ENCODE measurements at regions not wholly inside any gene's neighbourhood (a gene's known extent, or its start where the extent isn't known, plus 50 kb on each side); places are given as distances from the start of the nearest gene placed in this dataset.

DNA sequence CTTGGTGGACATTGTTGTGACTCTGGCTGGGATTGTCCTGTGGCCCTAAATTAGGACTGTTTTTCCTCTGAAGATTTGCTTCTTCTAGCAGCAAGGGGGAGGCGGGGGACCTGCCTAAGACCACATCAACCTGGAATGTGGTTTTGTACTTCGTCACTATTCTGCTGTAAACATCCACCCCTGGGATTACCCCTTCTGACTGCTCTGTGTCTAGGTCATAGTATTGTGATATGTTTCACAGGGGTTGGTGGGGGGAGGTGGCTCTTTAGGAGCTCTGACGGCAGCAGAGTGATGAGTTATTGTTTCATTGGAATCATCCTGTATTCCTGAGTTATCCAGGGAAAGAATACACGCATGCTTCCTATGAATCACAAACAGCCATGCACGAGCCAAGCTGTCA is 226.4 kb upstream of the MYT1L start:
- no peak for DNase-seq

- DNase-seq = no peak
Measured at GRCh38 chr2:2550856-2551255, 219.8 kb upstream of the MYT1L start.

GRCh38 chr2:2547911-2548310 is 216.8 kb upstream of the MYT1L start:
- DNase-seq = no peak

DNA sequence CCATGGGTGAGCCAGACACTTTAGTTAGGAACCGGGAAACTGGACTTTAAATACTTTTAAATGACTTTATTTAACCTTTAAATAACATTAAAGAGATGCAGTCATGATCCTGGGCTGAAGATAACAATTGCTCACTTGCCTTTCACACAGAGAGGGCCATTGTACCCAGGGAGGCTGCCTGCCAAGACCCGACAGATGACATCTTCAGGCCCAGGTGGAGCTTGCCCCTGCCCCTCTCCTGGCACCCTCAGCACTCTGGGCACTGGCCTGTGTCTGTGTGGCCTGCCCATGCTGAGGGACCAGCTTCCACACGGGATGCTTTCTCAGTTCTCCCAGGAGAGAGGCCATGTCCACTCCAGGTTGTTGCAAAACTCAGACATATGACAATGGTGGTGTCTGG is 216.4 kb upstream of the MYT1L start:
- no peak for DNase-seq

DNA sequence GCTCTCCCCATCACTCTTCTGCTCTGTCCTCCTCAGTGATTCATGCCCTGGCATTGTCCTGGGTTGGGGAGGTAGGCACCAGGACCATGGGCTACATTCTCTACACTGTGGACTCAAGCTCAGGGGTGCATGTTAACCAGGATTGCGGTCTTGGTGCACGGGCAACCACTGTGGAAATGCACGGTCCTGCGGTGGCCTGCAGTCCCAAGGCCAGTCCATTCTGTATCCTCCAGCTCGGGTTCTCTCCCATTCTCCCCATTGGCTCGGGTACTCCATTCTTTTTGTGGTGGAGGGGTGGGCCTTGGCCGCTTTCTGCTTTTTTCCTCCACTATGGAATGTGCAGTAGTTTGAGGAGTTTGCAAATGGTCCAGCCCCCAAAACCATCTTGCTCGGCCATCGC is 215.0 kb upstream of the MYT1L start:
- no peak for DNase-seq

- DNase-seq = no peak
Measured at GRCh38 chr2:2542966-2543611, 212.0 kb upstream of the MYT1L start.

- DNase-seq = no peak
Measured at GRCh38 chr2:2542316-2542715, 211.2 kb upstream of the MYT1L start.

DNA sequence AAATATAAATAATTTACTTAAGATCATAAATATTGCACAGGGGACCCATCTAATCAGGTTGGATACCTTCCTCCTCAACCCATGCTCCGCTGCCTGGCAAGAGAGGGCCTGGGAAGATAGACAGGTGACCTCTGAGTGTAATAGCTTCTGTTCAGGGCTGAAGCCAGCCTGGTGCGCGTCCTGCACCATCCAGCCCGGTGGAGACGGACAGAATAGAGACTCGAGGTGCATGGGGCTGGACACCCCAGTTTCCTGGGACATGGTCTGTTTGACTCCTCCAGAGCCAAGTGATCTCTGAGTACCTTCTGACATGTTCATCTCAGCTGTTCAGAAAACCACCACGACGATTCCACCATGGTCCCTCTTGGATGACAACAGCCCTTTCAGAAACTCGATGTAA is 209.3 kb upstream of the MYT1L start:
- DNase-seq = no peak

DNA sequence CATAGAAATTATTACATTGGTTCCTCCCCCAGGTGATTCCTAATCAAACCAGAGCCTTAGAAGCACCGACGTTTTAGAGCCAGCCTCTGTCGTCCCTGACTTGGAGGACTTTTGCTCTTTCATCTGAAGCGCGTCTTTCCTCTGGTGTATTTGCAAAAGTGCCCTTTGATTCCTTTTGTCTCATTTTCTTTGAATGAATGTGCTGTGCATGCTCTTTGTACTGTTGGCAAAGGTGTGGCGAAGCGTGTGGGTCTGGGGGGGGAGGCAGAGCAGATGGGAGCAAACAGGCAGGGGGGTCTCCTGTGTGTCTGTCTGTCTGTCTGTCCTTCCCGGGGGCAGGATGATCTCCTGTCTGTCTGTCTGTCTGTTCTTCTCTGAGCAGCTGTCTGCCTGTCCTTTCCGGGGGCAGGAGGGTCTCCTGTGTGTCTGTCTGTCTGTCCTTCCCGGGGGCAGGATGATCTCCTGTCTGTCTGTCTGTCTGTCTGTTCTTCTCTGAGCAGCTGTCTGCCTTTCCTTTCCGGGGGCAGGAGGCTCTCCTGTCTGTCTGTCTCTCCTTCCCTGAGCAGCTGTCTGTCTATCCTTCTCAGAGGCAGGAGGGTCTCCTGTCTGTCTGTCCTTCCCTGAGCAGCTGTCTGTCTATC is 205.5 kb upstream of the MYT1L start:
- DNase-seq = no peak

DNA sequence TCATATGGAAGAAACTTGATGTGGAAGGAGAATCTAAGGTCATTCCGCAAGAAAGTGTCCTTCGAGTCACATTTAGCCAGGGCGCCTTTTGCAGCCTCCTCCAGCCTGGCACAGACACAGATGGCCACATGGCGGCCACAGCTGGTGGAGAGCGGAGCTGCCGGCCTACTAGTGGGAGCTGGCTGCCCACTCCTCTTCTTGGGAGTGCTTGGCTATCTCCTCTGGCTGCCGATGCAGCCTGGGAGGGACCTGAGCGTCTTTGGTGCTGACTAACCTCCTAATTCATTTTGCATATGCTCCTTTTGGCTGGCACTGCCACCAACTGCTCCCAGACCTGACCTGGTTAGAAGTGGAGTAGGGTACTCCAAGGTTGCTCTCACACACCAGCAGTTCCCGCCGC is 199.3 kb upstream of the MYT1L start:
- DNase-seq = no peak

DNA sequence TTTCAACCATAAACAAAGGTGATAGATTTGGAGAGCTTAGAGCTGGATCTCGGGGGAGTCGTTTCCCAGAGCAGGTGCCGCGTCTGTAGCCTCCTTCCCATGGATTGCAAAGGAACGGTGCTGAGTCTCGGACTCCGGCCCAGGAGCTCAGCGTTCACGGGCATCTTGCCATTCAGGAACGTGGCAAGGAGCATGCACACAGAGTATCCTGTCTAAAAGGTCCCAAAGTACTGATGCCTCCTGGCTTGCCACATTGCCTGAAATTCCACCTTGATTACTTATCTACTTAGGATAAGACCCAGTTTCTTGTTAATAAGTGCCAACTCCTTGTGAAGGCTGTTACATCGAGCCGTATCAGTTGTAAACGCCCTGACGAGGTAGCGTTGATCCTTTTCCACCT is 197.8 kb upstream of the MYT1L start:
- no peak for DNase-seq

- no peak for DNase-seq
Measured at GRCh38 chr2:2527148-2527547, 196.1 kb upstream of the MYT1L start.

GRCh38 chr2:2524348-2524941 is 193.4 kb upstream of the MYT1L start:
- no peak for DNase-seq

- no peak for DNase-seq
Measured at GRCh38 chr2:2523461-2524347, 192.6 kb upstream of the MYT1L start.

- no peak for DNase-seq
Measured at GRCh38 chr2:2520401-2520811, 189.3 kb upstream of the MYT1L start.

DNA sequence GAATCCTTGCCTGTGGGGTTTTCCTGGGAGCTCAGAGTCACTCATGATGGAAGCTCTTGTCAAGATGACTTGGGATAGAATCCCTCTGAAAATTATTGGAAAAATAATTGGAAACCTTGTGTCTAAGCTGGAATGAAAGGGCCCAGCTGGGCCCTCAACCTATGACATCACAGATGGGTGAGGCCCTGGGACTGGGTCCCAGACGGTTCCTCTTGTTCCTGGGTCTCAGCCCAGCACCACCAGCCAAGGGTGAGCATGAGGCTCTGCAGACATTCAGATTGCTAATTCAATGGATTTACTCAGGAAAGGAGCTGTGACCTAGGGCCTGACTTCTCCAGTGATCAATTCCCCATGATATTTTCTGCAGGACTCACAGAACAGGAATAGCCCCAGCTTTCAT is 188.3 kb upstream of the MYT1L start:
- no peak for DNase-seq

GRCh38 chr2:2517399-2517798 is 186.3 kb upstream of the MYT1L start:
- DNase-seq = no peak

GRCh38 chr2:2516386-2516785 is 185.3 kb upstream of the MYT1L start:
- no peak for DNase-seq

DNA sequence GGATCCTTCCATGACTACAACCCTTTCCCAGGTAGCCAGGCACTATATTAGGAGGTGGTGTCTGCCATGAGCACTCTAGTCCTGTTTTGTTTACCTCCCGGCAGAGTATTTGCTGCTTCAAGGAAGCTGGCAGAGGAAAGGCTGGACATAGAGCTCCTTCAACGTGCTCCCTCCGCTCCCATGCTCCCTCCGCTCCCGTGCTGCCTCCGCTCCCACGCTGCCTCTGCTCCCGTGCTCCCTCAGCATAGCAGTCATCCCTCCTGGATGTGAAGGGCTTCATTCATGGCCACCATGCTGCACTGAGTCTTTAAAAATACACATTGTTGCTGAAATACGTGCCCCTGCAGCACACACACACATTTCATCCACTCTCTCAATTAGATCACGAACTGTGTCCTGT is 181.9 kb upstream of the MYT1L start:
- no peak for DNase-seq

DNA sequence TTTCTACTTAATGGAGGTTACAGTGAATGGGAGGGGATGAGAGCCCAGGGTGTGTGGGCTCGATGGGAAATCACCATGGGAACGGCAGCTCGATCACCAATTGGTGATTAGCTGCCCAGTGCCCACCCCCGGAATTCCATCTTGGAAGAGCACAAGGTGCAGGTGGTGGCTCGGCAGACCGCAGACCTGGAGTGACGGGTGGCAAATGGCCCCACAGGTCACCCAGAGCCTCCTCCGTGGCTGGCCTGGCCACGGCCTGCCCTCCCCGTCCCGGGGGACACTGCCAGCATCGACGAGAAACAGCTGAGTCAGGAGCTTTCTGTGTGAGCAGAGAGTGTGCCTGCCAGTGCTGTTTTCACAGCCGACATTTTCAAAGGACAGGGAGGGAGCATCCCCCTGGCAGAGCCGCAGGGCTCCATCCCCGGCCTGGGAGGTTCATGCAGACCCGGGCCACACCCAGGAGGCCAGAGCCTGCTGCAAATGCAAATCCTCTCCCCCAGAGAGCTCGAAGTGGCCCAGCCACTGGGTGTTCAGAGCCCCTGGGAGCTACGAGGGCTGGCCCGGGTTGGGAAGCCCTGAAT is 176.4 kb upstream of the MYT1L start:
- no peak for DNase-seq

GRCh38 chr2:2506536-2506935 is 175.5 kb upstream of the MYT1L start:
- DNase-seq = no peak

DNA sequence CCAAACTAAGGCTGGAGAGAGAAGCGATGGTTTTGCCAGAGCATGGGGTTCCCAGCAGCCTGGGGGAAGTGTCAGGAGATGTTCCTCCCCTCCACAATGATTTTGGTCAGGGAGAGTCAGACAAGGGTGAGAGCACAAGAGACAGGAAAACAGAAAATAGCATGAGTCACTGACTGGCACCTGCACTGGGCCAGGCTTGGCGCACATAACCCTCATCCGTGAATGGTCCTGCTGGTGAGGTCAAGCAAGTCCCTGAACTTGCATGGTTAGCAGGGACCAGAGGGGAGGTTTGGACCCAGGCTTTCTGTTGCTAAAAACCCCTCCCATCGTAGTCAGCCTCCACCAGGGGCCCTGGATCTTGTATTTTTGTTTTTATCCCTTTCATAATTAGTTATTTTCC is 174.5 kb upstream of the MYT1L start:
- no peak for DNase-seq

DNA sequence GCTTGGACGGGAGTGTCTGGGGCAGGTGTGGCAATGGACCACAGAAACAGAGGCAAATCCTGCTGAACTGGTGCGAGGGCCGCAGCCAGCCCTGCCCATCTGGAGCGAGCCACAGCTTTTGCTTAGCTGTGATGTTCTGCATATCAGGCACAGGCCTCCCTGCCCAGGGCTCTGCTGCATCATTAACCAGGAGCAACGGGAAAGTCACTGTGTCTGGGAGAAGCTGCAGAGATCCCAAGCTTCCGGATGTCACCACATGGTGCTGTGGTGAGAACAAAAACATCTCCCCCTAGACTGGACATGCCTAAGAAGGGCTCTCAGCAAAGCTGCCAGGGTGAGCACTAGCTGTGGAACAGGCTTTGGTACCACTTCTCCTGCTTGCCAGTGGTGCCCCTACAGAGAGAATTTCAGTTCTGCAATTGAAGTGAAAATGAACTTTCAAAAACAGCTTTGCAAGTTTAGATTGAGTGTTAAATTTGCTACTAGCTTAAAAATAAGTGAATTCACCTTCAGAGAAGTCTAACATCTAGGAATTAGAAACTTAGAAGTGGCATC is 172.9 kb upstream of the MYT1L start:
- DNase-seq = no peak

Data from NCI-H1105 (cell line).